ENCODE measurements at regions not wholly inside any gene's neighbourhood (a gene's known extent, or its start where the extent isn't known, plus 50 kb on each side); places are given as distances from the start of the nearest gene placed in this dataset.

DNA sequence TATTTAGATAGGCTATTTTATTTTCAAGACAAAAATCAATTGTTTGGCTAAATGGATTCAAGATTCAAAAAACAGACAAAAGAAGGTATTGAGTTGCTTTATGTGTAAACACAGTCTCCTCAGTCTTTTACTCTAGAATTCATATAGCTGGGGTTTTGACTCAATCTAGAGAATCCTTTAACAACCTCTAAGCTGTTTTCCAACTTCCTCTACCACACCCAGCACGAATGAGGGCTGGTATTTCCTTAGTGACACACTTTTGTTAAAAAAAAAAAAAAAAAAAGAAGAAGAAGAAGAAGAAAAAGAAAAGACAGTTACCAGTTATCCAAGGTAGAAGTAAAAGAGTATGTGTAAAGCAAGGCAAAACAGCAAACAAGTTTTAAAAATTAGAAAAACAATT is 732.8 kb upstream of the GOLIM4 start:
- TF ChIP-seq, protein P1, sequence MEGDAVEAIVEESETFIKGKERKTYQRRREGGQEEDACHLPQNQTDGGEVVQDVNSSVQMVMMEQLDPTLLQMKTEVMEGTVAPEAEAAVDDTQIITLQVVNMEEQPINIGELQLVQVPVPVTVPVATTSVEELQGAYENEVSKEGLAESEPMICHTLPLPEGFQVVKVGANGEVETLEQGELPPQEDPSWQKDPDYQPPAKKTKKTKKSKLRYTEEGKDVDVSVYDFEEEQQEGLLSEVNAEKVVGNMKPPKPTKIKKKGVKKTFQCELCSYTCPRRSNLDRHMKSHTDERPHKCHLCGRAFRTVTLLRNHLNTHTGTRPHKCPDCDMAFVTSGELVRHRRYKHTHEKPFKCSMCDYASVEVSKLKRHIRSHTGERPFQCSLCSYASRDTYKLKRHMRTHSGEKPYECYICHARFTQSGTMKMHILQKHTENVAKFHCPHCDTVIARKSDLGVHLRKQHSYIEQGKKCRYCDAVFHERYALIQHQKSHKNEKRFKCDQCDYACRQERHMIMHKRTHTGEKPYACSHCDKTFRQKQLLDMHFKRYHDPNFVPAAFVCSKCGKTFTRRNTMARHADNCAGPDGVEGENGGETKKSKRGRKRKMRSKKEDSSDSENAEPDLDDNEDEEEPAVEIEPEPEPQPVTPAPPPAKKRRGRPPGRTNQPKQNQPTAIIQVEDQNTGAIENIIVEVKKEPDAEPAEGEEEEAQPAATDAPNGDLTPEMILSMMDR (IDR thresholded peaks at IDR 0.05; ENCODE audit: low read length): no peak
- TF ChIP-seq EZH2 (optimal IDR thresholded peaks at IDR 0.05; ENCODE audit: low read depth, low read length) (no peak), EZH2phosphoT487 (IDR thresholded peaks at IDR 0.05; ENCODE audit: low read length) (no peak)

Measured in MM.1S (cell line).